ENCODE measurements at regions not wholly inside any gene's neighbourhood (a gene's known extent, or its start where the extent isn't known, plus 50 kb on each side); places are given as distances from the start of the nearest gene placed in this dataset.
"Not testable (repeated sequence)": the region's sequence is repeated elsewhere in the genome, so short reads cannot be mapped to it uniquely, and the experiment has no call there.

DNA sequence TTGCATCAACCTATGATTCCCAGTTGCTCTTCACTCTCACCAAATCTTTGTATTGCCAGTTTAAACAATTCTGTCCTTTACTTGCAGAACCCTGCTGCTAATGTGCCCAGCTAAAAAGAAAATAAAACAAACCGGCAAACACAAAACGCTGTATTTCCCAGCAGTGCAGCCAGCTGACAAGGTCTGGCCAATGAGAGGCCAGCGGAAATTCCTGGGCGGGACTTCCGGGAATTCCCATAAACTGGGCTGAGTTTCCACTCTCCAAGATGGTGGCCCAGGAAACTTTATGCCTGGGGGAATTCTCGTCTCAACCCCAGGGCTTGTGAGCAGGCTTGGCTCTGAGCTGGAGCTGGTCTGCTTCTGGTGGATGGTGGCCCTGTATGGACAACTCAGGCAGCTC is 807.3 kb upstream of the TMEM132C start:
- DNase-seq (ENCODE audit: low spot score) = no peak

- no peak for DNase-seq (ENCODE audit: low spot score)
Observed at GRCh38 chr12:127463237-127463636, 803.7 kb upstream of the TMEM132C start.

DNA sequence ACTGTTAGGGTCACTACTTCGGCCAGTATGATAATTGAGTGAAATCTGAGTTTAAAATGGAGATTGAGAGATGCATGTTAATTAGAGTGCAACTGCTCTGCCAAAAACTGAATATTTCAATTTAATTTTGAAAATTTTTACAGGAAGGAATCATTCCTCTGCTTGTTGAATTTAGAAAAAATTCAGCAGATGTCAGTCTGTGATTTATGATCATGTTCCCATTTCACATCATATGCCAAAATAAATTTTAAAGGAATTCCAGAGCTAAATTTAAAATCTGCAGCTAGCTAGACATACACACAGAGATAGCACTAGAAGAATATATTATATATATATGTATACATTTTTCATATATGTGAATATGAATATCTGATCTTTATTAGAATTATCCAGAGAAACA is 797.6 kb upstream of the TMEM132C start:
- no peak for DNase-seq (ENCODE audit: low spot score)

DNA sequence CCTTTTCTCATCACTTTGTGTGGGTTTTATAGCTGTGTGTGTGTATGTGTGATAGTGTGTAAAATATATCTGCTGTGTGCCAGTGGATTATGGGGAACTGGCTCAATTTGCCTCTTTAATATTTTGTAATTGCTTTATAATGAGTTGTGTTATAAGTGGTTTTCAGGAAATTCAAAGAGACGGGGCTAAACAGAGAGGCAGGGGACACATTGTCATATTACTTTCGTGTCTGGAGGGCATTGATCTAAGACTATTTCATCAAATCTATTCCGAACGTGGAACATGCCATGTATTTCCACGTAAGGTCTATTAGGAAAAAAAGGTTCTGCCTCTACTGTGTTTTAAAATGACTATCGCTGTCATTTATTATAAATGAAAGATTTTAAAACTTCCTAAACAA is 793.2 kb upstream of the TMEM132C start:
- DNase-seq (ENCODE audit: low spot score) = no peak

DNA sequence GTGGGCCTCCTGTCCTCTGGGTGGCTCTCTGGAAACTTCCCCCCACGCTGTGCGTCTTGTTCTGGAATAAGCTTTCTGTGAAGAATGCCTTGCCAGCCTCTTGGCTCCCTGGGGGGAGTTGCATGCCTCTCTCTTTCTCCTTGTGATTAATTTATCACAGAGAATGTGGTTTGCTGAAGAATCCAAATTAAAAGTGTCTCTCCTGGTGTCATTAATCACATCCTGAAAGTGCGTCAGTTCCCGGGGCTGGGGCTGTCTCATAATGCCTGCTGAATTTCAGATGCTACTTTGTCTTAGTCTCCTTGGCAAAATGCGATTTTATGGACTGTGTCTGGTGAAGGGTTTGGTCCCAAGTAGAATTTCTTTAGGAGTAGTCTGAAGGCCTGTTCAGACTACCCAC is 787.7 kb upstream of the TMEM132C start:
- no peak for DNase-seq (ENCODE audit: low spot score)

GRCh38 chr12:127480775-127481314 is 786.1 kb upstream of the TMEM132C start:
- no peak for DNase-seq (ENCODE audit: low spot score)

- no peak for DNase-seq (ENCODE audit: low spot score)
Observed at GRCh38 chr12:127482950-127483349, 784.0 kb upstream of the TMEM132C start.

GRCh38 chr12:127485528-127485927 is 781.4 kb upstream of the TMEM132C start:
- DNase-seq (ENCODE audit: low spot score) = no peak

GRCh38 chr12:127487031-127487430 is 779.9 kb upstream of the TMEM132C start:
- no peak for DNase-seq (ENCODE audit: low spot score)

DNA sequence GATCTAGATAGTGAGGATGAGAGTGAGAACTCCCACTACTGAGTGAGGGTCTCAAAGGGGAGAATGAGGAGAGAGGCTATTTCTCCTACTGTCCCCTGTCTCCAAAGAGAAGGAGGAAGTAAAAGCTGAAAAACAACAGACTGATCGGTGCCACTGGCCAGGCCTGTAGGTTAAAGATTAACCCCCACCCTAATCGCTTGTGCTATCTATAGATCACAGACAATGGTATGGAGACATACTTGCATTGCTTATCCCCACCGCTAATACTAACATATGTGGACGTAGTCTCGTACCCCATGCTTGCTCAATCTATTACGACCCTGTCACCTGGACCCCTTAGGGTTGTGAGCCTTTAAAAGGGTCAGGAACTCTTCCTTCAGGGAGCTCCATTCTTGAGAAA is 777.9 kb upstream of the TMEM132C start:
- no peak for DNase-seq (ENCODE audit: low spot score)

GRCh38 chr12:127494961-127495915 is 771.7 kb upstream of the TMEM132C start:
- DNase-seq (ENCODE audit: low spot score) = no peak

GRCh38 chr12:127496255-127496654 is 770.7 kb upstream of the TMEM132C start:
- no peak for DNase-seq (ENCODE audit: low spot score)

DNA sequence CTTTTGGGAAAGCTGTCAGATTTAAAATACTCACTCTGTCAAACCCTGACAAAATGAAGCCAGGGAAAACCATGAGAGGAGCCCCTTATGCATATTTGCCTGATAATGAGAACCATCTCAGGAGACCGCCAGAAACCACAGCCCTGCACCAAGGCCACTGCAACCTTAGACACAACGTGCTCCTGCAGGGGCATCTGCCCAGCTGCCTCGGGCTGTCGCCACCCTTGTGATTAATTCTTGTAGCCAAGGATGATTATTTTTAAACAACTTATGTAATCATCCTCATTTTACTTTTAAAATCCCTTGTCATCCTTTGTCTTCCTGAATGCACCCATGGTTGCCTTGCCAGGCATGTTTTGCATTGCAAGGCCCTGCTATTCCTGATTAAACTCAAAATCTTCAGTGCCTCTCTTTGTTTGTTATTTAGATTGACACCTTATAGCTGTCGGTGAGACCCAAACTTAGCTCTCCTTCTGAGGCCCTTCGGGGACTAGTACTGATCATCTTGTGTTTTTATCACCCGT is 766.4 kb upstream of the TMEM132C start:
- no peak for DNase-seq (ENCODE audit: low spot score)

GRCh38 chr12:127501916-127502315 is 765.1 kb upstream of the TMEM132C start:
- no peak for DNase-seq (ENCODE audit: low spot score)

GRCh38 chr12:127503246-127503645 is 763.7 kb upstream of the TMEM132C start:
- no peak for DNase-seq (ENCODE audit: low spot score)

DNA sequence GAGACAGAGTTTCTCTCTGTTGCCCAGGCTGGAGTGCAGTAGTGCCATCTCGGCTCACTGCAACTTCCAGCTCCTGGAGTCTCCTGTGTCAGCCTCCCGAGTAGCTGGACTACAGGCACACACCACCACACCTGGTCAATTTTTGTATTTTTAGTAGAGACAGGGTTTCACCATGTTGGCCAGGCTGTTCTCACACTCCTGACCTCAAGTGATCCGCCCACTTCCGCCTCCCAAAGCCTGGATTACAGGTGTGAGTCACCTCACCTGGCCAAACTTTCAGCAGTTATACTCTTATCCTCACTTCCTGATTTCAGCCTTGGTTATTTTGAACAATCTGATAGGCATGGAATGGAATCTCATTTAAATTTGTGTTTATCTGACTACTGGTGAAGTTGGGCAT is 763.0 kb upstream of the TMEM132C start:
- DNase-seq (ENCODE audit: low spot score) = not testable (repeated sequence)

- no peak for DNase-seq (ENCODE audit: low spot score)
Observed at GRCh38 chr12:127504874-127505273, 762.1 kb upstream of the TMEM132C start.

DNA sequence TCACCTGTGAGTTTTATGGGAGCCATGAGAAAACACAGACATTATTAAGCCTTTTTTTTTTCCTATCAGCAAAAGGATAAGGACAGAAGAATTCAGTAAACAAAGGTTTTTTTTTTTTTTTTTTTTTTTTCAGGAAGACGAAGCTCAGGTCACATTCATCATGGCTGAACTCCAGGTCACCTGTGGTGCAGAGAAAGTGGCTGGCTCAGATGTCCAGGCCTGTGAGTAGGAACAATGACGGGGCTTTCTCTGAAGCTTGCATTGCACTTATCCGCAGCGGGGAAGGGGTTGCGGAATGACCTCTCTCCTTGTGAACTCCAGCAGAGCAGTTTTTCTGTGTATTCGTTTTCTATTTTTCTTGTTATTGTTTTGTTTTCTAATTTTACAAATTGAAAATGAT is 759.6 kb upstream of the TMEM132C start:
- DNase-seq (ENCODE audit: low spot score) = no peak

DNA sequence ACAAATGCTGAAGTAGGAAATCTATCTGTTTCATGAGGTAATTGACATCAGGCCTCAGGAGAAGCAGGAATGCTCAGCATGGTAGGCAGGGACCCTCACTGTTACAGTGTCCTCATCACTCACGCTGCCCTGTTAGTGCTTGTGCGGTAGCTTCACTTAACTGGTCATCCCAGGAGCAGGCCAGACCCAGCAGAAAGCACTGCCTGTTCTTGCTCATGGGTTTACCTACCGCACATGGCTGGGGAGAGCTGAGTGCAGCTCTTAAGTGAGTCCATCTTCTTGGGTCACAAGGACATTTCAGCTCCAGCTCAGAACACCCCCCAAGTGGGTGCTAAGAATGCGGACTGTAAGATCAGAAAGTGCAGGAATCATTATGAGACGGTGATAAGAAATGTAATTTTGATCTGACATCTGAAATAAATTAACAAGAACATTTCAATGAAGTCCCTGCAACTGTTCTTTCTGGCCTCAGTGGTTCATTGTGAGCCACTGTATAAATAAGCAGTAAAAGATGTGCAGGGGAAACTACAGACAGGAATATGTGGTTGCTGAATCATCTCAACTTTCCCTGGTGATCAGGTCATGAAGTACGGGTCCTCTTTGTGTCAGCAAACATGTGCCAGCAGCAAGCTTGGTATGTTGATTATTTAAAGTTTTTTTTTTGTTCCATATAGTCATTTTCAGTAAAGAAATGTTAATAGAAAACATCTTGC is 757.7 kb upstream of the TMEM132C start:
- DNase-seq (ENCODE audit: low spot score) = no peak

- DNase-seq (ENCODE audit: low spot score) = no peak
Observed at GRCh38 chr12:127515941-127516340, 751.0 kb upstream of the TMEM132C start.

- DNase-seq (ENCODE audit: low spot score) = no peak
Observed at GRCh38 chr12:127516467-127516866, 750.5 kb upstream of the TMEM132C start.

DNA sequence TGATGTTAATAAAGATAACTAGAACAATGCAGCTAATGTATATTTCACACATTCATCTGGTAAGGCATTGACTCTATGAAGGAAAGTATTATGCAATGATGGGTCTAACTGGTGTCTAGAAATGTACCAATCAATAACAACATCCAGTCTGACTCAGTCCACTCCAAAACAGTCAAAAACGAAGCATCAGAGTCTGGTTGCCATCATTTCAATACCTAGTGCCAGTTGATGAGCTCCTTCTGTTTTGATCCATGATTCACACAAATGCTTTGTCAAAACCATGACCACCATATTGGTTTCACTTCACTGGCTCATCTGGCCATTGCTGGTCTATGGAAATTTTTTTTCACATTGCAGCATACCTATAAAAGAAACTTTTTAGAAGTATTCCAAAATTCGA is 747.2 kb upstream of the TMEM132C start:
- DNase-seq (ENCODE audit: low spot score) = no peak

- DNase-seq (ENCODE audit: low spot score) = no peak
Observed at GRCh38 chr12:127526925-127527324, 740.0 kb upstream of the TMEM132C start.
